IPS-NIHi7 (cell line): ENCODE measurements at regions not wholly inside any gene's neighbourhood (a gene's known extent, or its start where the extent isn't known, plus 50 kb on each side); places are given as distances from the start of the nearest gene placed in this dataset.
"Not testable (repeated sequence)": the region's sequence is repeated elsewhere in the genome, so short reads cannot be mapped to it uniquely, and the experiment has no call there.

Source experiments
- DNase-seq: peaks from one replicate; pipeline ENCODE4 v3.0.0; 2012; ENCODE audit warnings: mixed read lengths; ENCODE audit errors: extremely low spot score

DNA sequence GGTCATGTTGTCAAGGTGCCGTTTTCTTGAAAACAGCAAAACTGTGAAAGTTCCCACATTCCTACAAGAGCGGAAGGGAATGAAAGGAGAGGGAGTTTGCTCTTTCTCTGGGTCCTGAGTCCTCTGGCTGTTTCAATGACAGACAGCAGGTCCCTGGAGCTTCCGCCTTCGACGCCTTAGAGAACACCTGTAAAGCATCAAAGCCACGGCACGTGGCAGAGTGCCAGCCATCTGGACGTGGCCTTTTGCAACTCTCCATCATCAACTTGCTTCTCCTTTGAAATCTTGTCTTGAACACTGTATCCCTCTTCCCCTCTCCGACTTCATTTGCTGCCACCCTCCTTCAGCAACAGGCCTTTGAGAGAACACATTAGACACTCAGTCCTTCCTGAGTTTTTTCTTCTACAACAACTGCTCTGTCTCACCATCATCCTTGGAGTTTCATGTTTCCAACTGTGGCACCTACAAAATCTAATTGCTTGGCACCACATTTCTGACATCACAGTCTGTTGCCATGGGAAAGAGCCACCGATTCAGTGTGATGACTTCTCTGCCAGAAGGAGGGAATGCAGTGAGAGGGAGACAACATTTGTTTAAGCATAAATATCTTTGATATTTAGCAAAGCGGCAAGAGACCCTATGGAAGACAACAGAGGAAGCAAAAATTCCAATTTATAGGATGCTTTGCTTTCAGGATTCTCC lies 204.9 kb upstream of the PTER start:
- no peak for DNase-seq

DNA sequence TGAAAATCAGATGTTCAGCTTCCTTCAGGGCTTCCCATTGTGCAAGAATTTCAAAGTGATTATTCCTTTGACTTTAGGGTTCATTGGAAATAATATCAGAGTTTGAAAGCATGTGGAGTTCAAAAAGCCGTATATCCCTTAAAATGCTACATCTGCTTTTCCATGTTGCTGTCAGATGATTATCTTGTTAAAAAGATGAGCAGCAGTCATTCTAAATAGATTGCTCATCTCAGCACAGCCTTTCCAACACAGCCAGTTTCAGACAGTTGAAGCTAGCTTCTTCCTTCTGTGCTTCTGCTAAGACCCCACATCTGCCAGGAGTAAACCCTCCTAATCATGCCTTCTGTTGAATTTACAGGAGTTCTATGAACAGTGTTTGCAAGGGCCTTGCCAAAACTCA lies 204.4 kb upstream of the PTER start:
- no peak for DNase-seq

DNA sequence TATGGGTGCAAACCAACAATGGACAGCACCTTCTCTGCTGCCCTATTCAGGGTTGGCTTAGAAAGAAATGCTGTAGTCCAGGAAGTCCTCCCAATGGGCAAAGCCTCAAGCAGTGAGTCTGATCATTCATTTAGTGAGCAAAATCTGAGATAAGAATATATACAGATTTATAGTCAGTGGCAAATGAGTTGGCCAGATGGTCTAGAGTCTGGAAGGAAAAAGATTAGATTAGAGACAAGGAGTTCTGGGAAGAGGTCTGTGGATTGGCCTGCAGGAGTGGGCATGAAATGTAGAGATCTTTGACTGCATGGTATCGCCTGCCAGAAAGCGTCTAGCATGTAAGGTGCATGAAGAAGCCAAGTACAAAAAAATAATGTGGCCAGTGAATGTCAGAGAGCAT lies 201.9 kb upstream of the PTER start:
- DNase-seq = no peak

DNA sequence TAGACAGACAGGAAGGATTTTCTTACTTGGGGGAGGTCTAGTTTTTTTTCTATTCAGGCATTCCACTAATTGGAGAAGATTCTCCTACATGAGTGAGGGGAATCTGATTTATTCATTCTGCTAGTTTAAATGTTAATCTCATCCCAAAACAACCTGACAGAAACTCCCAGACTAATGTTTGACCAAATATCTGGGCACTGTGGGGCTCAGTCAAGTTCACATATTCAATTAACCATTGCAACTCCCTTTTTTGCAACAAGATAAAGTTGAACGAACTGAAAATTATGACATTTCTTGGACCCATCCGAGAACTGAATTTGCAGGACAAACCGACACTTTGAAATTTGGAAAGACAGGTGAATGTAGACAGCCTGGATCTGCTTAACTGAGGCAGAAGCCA lies 194.4 kb upstream of the PTER start:
- no peak for DNase-seq

DNA sequence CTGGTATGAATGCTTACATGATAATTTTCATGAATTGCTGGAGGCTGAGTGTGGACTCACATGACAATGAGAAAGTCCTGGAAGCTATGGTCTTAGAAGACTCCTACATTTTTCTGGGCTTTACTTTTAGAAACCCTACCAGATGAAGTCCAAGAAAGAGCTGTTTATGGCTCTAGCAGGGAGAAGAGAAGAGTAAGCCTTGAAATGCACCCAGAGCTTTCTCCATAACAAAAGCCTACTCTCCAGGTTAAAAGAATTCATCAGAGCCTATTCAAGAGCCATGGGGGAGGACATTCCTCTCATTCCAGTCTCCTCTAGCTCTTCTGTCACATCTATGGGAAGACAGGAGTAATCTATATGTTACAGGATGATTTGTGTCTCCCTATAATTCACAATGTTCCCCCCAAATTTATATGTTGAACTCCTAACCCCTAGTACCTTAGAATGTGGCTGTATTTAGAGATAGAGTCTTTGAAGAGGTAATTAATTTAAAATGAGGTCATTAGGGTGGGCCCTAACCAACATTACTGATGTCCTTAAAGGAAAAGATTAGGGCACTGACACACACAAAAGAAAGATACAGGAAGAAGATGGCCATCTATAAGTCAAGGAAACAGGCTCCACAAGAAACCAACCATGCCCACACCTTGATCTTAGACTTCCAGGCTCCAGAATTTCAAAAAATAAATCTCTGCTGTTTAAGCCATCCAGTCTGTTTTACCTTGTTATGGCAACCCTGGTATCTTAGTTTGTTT lies 193.8 kb upstream of the PTER start:
- peak; percentile 81 for DNase-seq

DNA sequence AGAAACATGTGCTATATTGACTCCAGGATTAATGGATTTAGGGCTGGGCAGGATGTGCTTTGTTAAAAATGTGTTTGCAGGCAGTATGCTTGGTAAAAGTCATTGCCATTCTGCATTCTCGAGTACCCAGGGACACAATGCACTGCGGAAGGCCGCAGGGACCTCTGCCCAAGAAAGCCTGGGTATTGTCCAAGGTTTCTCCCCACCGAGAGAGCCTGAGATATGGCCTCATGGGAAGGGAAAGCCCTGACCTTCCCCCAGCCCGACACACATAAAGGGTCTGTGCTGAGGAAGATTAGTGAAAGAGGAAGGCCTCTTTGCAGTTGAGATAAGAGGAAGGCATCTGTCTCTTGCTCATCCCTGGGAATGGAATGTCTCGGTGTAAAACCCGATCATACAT lies 186.7 kb upstream of the PTER start:
- DNase-seq = not testable (repeated sequence)

DNA sequence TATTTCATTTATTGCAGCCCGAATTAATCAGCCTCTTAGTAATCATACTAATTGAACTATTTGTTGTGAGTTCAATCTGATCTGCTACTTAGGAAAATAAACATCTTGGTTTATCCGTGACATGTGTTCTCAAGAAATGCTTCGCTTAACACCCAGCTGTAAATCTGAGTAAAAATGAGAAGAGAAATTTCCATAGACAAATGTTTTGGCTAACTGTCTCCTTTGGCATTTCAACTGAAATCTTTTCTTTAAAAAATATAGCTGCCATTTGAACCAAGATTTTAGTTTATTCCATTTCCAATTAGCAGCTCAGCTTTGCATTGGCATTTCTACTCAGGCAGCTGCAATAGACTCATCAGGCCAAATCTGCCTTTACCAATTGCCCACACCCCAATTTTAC lies 180.5 kb upstream of the PTER start:
- no peak for DNase-seq

DNA sequence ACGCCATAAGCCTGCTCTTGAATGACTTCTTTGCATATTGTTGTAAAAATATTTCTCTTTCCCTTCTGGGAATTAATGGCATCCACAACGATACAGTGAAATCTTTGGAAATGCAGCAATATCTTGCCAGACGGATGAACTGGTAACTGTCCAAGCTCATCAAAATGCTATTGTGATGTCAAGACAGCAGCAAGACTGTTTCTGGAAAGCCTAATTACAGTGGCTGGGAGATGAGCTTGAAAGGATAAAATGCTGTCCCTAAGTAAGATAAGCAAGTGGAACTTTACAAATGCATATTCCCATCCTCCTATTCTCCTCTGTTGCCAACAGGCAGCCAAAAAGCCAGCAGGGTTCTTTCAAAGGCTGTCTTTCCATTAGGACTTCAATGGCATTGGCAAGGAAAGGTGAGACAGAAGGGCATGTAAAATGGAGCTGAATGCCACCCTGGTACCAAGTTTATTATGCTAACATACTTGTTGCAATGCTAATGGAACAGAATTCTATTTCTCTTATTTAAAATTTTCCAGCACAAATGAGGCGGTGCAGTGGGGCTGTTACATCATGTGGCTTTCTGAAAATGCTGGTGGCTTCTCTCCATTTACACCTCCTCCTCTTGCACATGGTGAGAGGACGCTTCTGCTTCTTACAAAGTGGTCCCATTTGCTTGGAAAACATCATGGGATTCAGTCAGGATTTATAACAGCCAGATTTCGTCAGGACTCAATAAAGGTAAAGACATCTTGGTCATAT lies 178.3 kb upstream of the PTER start:
- DNase-seq = no peak

DNA sequence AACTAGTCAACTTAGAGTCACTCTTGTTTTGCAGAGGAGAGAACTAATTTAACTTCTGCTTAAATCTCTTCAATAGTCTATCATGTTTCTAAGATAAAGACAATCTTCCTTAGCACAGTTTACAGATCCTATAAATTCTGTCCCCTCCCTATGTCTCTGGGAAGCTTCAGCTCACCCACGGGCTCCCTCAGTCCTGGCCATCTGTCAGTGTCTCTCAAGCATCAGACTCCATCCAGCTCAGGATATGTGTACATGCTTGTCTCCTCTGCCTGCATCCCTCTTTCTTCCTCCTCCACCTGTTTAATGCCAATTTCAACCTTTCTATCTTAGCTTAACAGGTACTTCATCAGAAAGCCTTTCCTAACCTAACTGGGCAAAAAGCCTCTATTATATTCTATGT lies 177.1 kb upstream of the PTER start:
- no peak for DNase-seq

DNA sequence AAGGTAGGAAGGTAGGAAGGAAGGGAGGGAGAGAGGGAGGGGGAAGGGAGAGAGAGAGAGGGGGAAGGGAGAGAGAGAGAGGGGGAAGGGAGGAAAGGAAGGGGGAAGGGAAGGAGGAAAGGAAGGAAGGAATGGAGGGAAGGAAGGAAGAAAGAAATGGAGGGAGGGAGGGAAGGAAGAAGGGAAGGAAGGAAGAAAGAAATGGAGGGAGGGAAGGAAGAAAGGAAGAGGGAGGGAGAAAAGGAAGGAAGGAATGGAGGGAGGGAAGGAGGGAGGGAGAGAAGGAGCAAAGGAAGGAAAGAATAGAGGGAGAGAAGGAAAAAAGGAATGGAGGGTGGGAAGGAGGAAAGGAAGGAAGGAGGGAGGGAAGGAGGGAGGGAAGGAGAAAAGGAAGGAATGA lies 176.4 kb upstream of the PTER start:
- DNase-seq = no peak

DNA sequence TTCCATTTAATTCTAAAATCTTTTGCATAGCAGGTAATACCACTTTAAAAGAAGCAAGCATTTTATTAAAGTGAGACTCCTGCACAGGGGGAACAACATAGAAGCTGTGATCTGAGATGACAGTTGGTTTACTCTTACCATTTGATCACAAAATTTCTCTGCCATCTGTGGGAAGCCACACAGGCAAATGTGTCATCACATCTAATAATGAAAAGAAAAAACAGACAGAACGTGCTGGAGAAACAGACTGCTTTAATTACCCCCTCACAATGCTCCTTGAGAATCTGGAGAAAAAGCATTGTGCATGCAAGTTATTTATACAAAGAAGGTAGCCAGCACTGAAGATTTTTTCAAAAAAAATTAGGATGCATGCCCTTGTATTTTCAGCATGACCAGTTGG lies 165.2 kb upstream of the PTER start:
- DNase-seq = no peak

DNA sequence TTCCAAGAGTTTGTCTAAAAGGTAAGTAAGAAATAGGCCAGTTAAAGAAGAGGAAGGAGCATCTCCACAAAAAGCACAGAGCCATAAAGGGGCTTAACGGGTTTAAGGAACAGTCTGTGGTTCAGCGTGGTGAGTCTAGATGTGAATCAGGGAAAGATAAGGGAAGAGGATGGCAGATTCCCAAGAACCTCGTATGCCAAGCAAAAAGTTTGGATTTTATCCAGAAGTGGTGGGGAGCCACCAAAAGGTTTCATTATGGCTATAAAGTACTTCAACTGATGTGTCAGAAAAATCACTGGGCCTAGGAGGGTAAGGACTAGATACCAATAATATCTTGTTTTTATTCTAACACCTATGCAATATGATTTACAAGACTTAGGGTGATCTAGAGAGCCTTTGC lies 161.9 kb upstream of the PTER start:
- no peak for DNase-seq

DNA sequence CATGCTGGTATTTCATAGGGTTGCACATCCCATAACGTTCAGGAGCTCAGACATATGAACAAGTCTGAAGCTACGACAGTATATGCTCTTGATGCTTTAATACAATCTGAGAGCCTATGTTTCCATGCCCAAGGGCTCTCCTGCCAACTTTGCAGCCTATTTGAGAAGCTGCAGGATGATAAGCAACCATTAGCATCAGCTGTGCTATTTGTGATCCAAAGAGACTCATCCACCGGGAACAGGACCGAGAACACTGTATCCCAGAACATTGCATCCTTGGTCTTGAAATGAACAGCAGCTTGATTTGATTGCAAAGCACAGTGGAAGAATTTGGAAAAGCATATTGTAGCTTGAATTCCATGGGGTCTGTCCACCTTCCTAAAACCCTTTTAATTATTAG lies 156.2 kb upstream of the PTER start:
- DNase-seq = no peak

DNA sequence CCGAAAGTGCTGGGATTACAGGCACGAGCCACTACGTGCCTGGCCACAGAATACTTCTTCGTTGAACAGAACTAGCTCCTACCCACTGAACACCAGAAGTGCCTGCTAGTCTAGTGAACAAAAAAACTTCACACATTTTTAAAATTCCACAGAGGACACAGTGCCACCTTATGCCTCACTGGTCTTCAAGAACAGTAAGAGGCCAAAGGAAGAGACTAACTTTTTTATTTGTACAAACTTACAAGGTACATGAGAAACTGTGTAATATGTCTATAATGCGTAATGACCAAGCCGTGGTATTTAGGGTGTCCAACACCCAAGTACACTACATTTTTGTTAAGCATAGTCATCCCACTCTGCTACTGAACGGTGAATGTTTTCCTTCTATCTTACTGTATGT lies 144.4 kb upstream of the PTER start:
- no peak for DNase-seq

DNA sequence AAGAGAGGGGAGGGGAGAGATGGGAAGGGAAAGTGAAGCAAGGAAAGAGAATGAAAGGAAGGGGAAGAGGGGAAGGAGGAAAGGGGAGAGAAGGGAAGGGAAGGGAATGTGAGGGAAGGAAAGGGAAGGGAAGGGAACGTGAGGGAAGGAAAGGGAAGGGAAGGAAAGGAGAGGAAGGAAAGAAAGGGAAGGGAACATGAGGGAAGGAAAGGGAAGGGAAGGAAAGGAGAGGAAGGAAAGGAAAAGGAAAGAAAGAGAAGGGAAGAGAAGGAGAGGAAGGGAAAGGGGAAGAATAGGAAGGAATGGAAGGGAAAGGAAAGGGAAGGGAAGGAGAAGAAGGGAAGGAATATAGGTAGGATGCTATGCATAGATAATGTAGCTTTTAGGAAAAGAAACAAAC lies 139.7 kb upstream of the PTER start:
- no peak for DNase-seq

DNA sequence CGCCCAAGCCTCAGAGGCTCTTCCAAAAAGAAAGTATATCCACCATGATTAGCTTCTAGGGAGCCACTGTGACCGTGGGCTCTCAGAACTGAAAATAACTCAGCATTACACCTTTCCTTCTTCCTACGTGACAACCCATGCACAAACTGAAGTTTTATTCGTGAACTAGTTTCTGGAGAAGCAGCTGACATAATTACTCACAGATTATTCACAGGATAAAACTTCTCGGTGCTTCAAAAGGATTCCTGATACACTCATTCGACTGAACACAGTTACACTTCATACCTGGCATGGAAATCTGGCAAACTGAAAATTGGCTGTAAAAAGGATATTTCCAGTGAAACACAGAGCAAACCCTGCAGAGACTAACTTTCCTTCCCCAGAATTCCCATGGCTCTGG lies 139.2 kb upstream of the PTER start:
- DNase-seq = no peak

DNA sequence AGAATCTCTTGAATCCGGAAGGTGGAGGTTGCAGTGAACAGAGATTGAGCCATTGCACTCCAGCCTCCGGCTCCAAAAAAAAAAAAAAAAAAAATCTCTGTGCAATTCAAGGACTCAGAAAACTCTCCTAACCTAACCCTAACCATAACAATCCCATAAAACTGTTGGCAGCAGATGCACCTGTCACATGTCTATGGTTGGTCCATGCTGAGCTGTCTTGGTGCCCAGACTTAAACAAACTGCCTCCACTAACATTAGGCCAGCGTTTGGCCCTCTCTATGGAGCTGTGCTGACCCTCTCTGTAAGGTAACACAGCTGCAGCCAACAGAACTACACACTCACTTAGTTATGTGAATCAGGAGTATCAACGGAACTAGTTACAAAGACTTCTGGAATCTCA lies 132.5 kb upstream of the PTER start:
- DNase-seq = no peak

DNA sequence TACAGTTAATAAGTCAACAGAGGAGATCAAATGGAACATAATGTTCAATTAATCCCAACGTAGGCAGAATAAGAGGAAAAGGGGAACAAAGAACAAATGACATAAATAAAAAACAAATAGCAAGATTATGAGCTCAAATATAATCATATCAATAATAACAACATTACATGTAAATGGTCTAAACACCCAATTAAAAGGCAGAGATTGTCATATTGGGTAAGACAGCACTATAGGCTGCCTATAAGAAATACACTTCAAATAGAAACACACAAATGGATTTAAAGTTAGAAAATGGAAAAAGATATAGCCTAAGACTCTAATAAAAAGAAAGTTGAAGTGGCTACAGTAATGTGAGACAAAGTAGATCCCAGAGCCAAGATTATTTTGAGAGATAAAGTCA lies 126.4 kb upstream of the PTER start:
- DNase-seq = no peak

DNA sequence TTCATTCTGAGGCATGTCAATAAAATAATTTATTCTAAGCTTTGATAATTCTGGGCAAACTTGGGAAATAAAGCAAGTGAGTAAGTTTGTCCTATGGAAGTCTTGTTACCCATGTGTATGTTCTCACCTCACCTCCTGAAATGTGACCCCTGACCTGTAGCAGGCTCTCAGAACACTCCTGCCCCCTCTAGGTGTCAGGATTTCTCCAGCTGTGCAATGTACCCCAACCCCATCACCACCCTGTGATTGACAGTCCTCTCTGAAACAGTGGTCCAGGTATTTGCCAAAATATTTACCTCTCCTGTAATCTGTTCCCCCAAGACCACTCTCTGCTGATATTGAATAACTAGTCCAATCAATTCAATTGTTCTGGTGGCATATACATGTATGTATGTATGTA lies 122.6 kb upstream of the PTER start:
- DNase-seq = peak; percentile 29

DNA sequence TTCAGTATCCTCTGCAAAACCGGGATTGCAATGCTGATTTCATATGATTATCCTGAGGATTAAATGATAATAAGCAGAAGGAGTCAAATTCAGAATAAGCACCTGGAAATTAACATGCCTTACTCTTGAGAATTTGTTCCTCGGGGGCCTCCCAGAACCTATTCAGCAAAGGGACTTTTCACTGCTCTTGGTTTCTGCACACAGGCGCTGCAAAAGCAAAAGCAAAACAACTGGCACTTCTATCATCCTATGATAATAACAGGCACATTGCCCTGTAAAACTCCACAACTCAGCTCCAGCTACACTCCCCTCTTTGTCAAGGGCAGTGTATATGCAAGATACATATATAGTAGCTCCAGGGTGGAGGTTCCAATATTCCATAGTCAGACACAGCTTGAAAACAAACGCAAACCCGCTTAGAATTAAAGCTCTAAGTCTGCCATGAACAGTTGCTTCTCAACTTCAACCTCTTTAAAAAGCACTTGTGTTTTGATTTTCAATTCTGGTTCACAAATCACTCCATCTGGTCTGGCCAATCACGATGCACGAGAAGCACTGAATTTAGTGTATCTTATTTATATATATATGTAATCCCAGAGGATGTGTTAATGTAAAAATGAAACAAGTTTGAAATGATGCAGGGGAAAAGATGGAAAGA lies 119.9 kb upstream of the PTER start:
- DNase-seq = no peak

DNA sequence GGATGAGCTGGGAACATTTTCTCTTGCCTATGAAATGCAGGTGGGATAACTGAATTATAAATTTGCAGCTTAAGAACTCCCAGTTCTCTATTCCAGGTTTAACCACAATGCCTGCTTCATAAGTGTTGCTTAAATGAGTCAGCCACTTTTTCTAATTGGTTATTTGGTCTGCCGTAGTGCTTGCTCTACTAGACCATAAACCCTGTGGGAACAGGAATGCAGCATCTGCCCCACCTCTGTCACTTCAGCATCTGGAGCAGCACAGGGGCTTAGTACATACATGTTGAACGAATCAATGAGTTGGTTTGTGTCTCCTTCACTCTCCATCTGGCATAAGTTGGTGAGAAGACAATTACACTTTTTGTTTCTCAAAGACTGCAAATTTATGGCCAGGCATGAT lies 95.2 kb upstream of the PTER start:
- DNase-seq = no peak

DNA sequence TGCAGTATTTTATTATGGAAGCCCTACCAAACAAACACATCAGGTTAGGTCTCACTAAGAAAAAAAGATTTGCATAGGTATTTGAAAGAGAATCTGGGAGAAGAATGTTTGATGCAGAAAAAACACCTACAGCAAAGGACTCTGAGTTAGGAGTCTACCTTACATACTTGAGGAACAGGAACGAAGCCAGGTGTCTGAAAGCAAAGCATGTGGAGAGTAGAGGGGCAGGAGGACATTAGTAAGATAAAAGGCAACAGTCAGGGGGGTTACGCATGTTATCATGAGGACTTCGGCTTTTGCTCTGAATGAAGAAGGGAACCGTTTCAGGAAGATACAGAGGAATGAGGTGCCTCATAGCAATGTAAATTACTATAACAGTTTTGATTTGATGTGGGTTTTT lies 87.9 kb upstream of the PTER start:
- DNase-seq = no peak

DNA sequence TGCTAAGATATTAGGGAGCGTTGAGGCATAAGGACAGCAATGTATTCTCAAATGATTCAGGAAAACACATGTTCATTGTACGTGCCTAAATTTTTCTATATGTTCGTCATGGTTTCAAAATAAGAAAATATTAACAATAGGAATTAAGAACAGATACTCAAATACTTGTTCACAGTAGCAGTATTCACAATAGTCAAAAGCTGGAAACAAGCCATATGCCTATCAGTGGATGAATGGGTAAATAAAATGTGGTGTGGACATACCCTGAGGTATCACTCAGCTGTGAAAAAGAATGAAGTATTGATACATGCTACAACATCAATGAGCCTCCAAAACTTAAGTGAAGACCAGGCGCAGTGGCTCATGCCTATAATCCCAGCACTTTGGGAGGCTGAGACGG lies 84.7 kb upstream of the PTER start:
- no peak for DNase-seq
